Smooth muscle cell (in vitro differentiated cells): ENCODE measurements at regions not wholly inside any gene's neighbourhood (a gene's known extent, or its start where the extent isn't known, plus 50 kb on each side); places are given as distances from the start of the nearest gene placed in this dataset.

Source experiments
- DNase-seq: peaks from one replicate; lab custom pipeline; 2025; ENCODE audit not compliant: unreplicated experiment; lab: John Stamatoyannopoulos, UW
- H2AFZ ChIP-seq: fragments of 200-600 bp; sonication (generic); 2 replicates; pipeline ENCODE4 v1.6.0; 2016; ENCODE audit warnings: antibody characterized with exemption, low read depth, mild to moderate bottlenecking
- H3F3A ChIP-seq: fragments of 200-600 bp; sonication (generic); 2 replicates; pipeline ENCODE4 v1.6.0; 2017; ENCODE audit warnings: antibody characterized with exemption, low read depth
- H3K27ac ChIP-seq: fragments of 200-600 bp; sonication (generic); 2 replicates; pipeline ENCODE4 v1.5.1; 2016; ENCODE audit warnings: low read depth, mild to moderate bottlenecking
- H3K27me3 ChIP-seq: fragments of 200-600 bp; sonication (generic); 2 replicates; pipeline ENCODE4 v1.6.1; 2016; ENCODE audit warnings: low read depth, mild to moderate bottlenecking
- H3K36me3 ChIP-seq: fragments of 200-600 bp; sonication (generic); 2 replicates; pipeline ENCODE4 v1.5.1; 2016; ENCODE audit warnings: low read depth
- H3K4me1 ChIP-seq: fragments of 200-600 bp; sonication (generic); 2 replicates; pipeline ENCODE4 v1.5.1; 2016; ENCODE audit warnings: low read depth
- H3K4me2 ChIP-seq: fragments of 200-600 bp; sonication (generic); 2 replicates; pipeline ENCODE4 v1.6.0; 2016; ENCODE audit warnings: mild to moderate bottlenecking
- H3K4me3 ChIP-seq: fragments of 200-600 bp; sonication (generic); 2 replicates; pipeline ENCODE4 v1.5.1; 2016; ENCODE audit warnings: mild to moderate bottlenecking
- H3K79me2 ChIP-seq: fragments of 200-600 bp; sonication (generic); 2 replicates; pipeline ENCODE4 v1.6.0; 2016; ENCODE audit warnings: low read depth, mild to moderate bottlenecking
- H3K9ac ChIP-seq: fragments of 200-600 bp; sonication (generic); 2 replicates; pipeline ENCODE4 v1.6.0; 2016; ENCODE audit warnings: low read depth
- H3K9me3 ChIP-seq: fragments of 200-600 bp; sonication (generic); replicated peaks from 2 replicates; pipeline ENCODE4 v1.5.1; 2016; ENCODE audit warnings: low read depth
- H4K20me1 ChIP-seq: fragments of 200-600 bp; sonication (generic); 2 replicates; pipeline ENCODE4 v1.6.0; 2016; ENCODE audit warnings: low read depth
- CTCF ChIP-seq: fragments of 200-600 bp; sonication (generic); IDR thresholded peaks from 2 replicates; pipeline ENCODE4 v1.5.1; 2017; ENCODE audit warnings: borderline replicate concordance, mild to moderate bottlenecking, antibody characterized with exemption; ENCODE audit not compliant: insufficient read depth, poor library complexity, severe bottlenecking
- WGBS: methylation state at CpG from one replicate; pipeline ENCODE4 v1.1.7; 2016; ENCODE audit warnings: low lambda C conversion rate; 5-methylcytosine and 5-hydroxymethylcytosine counted together

GRCh38 chr5:91830361-91830953, 447.3 kb upstream of the ARRDC3 start:
- H4K20me1 ChIP-seq: no peaks in the 10 kb centered on the region
- 85% methylated on average over 5 of the region's 5 CpGs for WGBS
- no peak overlapping the region for H3K9ac ChIP-seq
- no peaks in the 10 kb centered on the region for H3F3A ChIP-seq
- DNase-seq: no peak
- H3K79me2 ChIP-seq: no peaks in the 10 kb centered on the region
- no peak overlapping the region for H3K4me3 ChIP-seq
- TF ChIP-seq CTCF: no peak
- no peaks in the 10 kb centered on the region for H3K27me3 ChIP-seq
- H3K9me3 ChIP-seq: no peaks in the 10 kb centered on the region
- no peaks in the 10 kb centered on the region for H3K36me3 ChIP-seq
- H3K4me2 ChIP-seq: no peak overlapping the region
- no peak overlapping the region for H2AFZ ChIP-seq
- no peak overlapping the region for H3K27ac ChIP-seq
- no peaks in the 10 kb centered on the region for H3K4me1 ChIP-seq

DNA sequence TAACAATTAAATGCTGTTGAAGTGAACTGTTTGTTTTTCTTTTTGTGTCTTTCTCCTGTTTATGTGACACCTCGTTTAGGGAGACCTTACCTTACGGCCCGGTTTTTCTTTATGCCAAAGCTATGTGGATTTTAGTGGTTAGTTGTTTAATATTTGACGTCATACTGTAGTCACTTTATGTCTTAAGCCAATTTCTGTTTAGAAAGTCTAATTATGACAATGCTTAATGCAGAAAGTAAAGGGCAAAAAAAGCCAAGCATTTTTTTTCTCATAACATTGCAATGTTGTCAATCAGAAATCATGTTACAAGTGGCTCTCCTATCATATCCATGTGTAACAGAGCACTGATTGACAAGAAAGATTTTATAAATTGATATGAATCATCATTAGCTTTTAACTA, 442.5 kb upstream of the ARRDC3 start:
- H3K4me3 ChIP-seq: no peak overlapping the region
- H3F3A ChIP-seq: no peaks in the 10 kb centered on the region
- H4K20me1 ChIP-seq: no peaks in the 10 kb centered on the region
- TF ChIP-seq CTCF: no peak
- H3K36me3 ChIP-seq: no peaks in the 10 kb centered on the region
- WGBS: 87% methylated on average over 4 of the region's 4 CpGs
- no peaks in the 10 kb centered on the region for H3K79me2 ChIP-seq
- DNase-seq: no peak
- H3K4me1 ChIP-seq: no peaks in the 10 kb centered on the region
- no peak overlapping the region for H3K4me2 ChIP-seq
- H3K9me3 ChIP-seq: no peaks in the 10 kb centered on the region
- H2AFZ ChIP-seq: no peak overlapping the region
- H3K27ac ChIP-seq: no peak overlapping the region
- H3K27me3 ChIP-seq: no peaks in the 10 kb centered on the region
- H3K9ac ChIP-seq: no peak overlapping the region

DNA sequence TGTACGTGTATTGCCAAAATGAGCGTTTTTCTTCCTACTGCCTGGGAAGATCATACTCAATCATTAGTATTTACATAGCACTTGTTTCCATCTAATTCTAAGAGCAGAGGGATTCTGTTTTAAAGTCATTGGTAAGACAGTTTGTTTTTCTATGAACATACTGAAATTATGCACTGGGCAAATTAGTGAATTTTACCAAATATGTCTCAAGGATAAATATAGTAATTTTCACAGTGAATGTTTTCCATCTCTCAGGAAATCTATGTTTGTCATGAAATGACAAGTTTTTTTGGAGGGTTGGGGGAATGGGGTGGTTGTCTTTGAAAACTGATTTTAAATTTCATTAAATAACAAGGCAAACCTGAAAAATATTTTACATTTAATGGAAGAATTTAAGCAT, 441.3 kb upstream of the ARRDC3 start:
- H4K20me1 ChIP-seq: no peaks in the 10 kb centered on the region
- H3K27me3 ChIP-seq: no peaks in the 10 kb centered on the region
- no peak overlapping the region for H3K9ac ChIP-seq
- H3K4me3 ChIP-seq: no peak overlapping the region
- TF ChIP-seq CTCF: no peak
- 98% methylated on average over 2 of the region's 2 CpGs for WGBS
- H3K79me2 ChIP-seq: no peaks in the 10 kb centered on the region
- no peaks in the 10 kb centered on the region for H3K4me1 ChIP-seq
- H3K4me2 ChIP-seq: no peak overlapping the region
- H3K36me3 ChIP-seq: no peaks in the 10 kb centered on the region
- no peak for DNase-seq
- H3K27ac ChIP-seq: no peak overlapping the region
- no peaks in the 10 kb centered on the region for H3K9me3 ChIP-seq
- H2AFZ ChIP-seq: no peak overlapping the region
- H3F3A ChIP-seq: no peaks in the 10 kb centered on the region

- Histone ChIP-seq H3K4me2 (no peak overlapping the region), H3K27me3 (no peaks in the 10 kb centered on the region)
- TF ChIP-seq CTCF: no peak
Measured at GRCh38 chr5:91820874-91821273, 437.8 kb upstream of the ARRDC3 start.

More at GRCh38 chr5:91820874-91821273, 437.8 kb upstream of the ARRDC3 start:
- no peaks in the 10 kb centered on the region for H3K79me2 ChIP-seq
- H3K4me1 ChIP-seq: no peaks in the 10 kb centered on the region
- H3K9ac ChIP-seq: no peak overlapping the region
- no peaks in the 10 kb centered on the region for H4K20me1 ChIP-seq
- no peak for DNase-seq
- H3K4me3 ChIP-seq: no peak overlapping the region
- H2AFZ ChIP-seq: no peak overlapping the region
- H3K36me3 ChIP-seq: no peaks in the 10 kb centered on the region
- H3K27ac ChIP-seq: no peak overlapping the region
- no peaks in the 10 kb centered on the region for H3F3A ChIP-seq
- H3K9me3 ChIP-seq: no peaks in the 10 kb centered on the region
